ENCODE measurements at regions not wholly inside any gene's neighbourhood (a gene's known extent, or its start where the extent isn't known, plus 50 kb on each side); places are given as distances from the start of the nearest gene placed in this dataset.

- H3K9me3 ChIP-seq, result no peaks in the 10 kb centered on the region
- DNase-seq, result peak in 1 of 5 donors; percentile 9
- TF ChIP-seq EP300 (IDR thresholded peaks at IDR 0.05) (no peak), CTCF (IDR thresholded peaks at IDR 0.05) (no peak), POLR2A (IDR thresholded peaks at IDR 0.05) (no peak)
- no peaks in the 10 kb centered on the region for H3K27me3 ChIP-seq
- H3K4me3 ChIP-seq, result no peak overlapping the region
- no peak overlapping the region for H3K27ac ChIP-seq
- WGBS, 3 donors, result 13 to 19% (median 14%) methylated on average over 8 of the region's 8 CpGs
- no peaks in the 10 kb centered on the region for H3K36me3 ChIP-seq
- H3K4me1 ChIP-seq (ENCODE audit: insufficient read depth), result no peaks in the 10 kb centered on the region
- intact Hi-C loops (cut with DNase I), result no loop called here
Observed at GRCh38 chr1:29542548-29542947, 306.2 kb downstream of the PTPRU start.

GRCh38 chr1:29541631-29542030 lies 305.3 kb downstream of the PTPRU start:
- H3K27me3 ChIP-seq, result no peaks in the 10 kb centered on the region
- H3K4me3 ChIP-seq, result no peak overlapping the region
- intact Hi-C loops (cut with DNase I), result no loop called here
- DNase-seq, result no peak
- TF ChIP-seq CTCF (IDR thresholded peaks at IDR 0.05), result no peak
- TF ChIP-seq EP300 (IDR thresholded peaks at IDR 0.05), result no peak
- no peak for TF ChIP-seq POLR2A (IDR thresholded peaks at IDR 0.05)
- H3K27ac ChIP-seq, result no peak overlapping the region
- H3K36me3 ChIP-seq, result no peaks in the 10 kb centered on the region
- no peaks in the 10 kb centered on the region for H3K4me1 ChIP-seq (ENCODE audit: insufficient read depth)
- no peaks in the 10 kb centered on the region for H3K9me3 ChIP-seq
- 63 to 92% (median 65%) methylated on average over 6 to 7 of the region's 7 CpGs for WGBS, 3 donors

- Histone ChIP-seq H3K36me3 (no peaks in the 10 kb centered on the region), H3K27ac (no peak overlapping the region), H3K4me3 (no peak overlapping the region), H3K27me3 (no peaks in the 10 kb centered on the region), H3K9me3 (no peaks in the 10 kb centered on the region), H3K4me1 (ENCODE audit: insufficient read depth) (no peaks in the 10 kb centered on the region)
- 84 to 89% (median 87%) methylated on average over 10 of the region's 10 CpGs for WGBS, 3 donors
- intact Hi-C loops (cut with DNase I), result no loop called here
- TF ChIP-seq POLR2A (IDR thresholded peaks at IDR 0.05), result no peak
- no peak for TF ChIP-seq CTCF (IDR thresholded peaks at IDR 0.05)
- TF ChIP-seq EP300 (IDR thresholded peaks at IDR 0.05), result no peak
- DNase-seq, result no peak
Observed at GRCh38 chr1:29540801-29541357, 304.6 kb downstream of the PTPRU start.

- H3K27ac ChIP-seq, result no peak overlapping the region
- H3K9me3 ChIP-seq, result no peaks in the 10 kb centered on the region
- 88 to 92% (median 91%) methylated on average over 7 of the region's 7 CpGs for WGBS, 3 donors
- no peak overlapping the region for H3K4me3 ChIP-seq
- TF ChIP-seq POLR2A (IDR thresholded peaks at IDR 0.05) (no peak), EP300 (IDR thresholded peaks at IDR 0.05) (no peak), CTCF (IDR thresholded peaks at IDR 0.05) (no peak)
- no peak for DNase-seq
- no peaks in the 10 kb centered on the region for H3K27me3 ChIP-seq
- intact Hi-C loops (cut with DNase I), result no loop called here
- no peaks in the 10 kb centered on the region for H3K4me1 ChIP-seq (ENCODE audit: insufficient read depth)
- H3K36me3 ChIP-seq, result no peaks in the 10 kb centered on the region
Observed at GRCh38 chr1:29539971-29540370, 303.6 kb downstream of the PTPRU start.

Measured in ovary (tissue), 7 donors.